PC-9 (cell line): ENCODE measurements at regions not wholly inside any gene's neighbourhood (a gene's known extent, or its start where the extent isn't known, plus 50 kb on each side); places are given as distances from the start of the nearest gene placed in this dataset.

Experiments used
- BruUV-seq: library from RNA; stranded (reverse); fragments of 400-500 nt; replicated peaks from 2 replicates; lab custom pipeline; 2021; lab: Mats Ljungman, UMichigan
- CTCF ChIA-PET: fragments of 300-600 bp; sonication (Branson Sonifier 250); formaldehyde crosslinking; loops from one replicate; lab custom pipeline; 2022; ENCODE audit warnings: antibody characterized with exemption; lab: Charles Lee
- POLR2A ChIA-PET: fragments of 300-600 bp; sonication (Branson Sonifier 250); formaldehyde crosslinking; loops from one replicate; lab custom pipeline; 2022; ENCODE audit warnings: antibody characterized with exemption; ENCODE audit not compliant: unreplicated experiment; lab: Charles Lee
- DNase-seq, 2 experiments: peaks; one replicate each; pipeline versions ENCODE4 v3.0.0 to v3.0.0-alpha.2; 2015 to 2022; ENCODE audit warnings: mixed read lengths in 1 of 2
- H2AFZ ChIP-seq: fragments of 200-600 bp; sonication (generic); 2 replicates; pipeline ENCODE4 v1.8.1; 2017; ENCODE audit warnings: antibody characterized with exemption
- H3F3A ChIP-seq: fragments of 200-600 bp; sonication (generic); 2 replicates; pipeline ENCODE4 v1.8.1; 2017; ENCODE audit warnings: antibody characterized with exemption, mild to moderate bottlenecking, low read depth; ENCODE audit not compliant: insufficient read depth
- H3K27ac ChIP-seq: fragments of 200-600 bp; sonication (generic); 2 replicates; pipeline ENCODE4 v1.6.1; 2016; ENCODE audit warnings: mixed run types
- H3K27me3 ChIP-seq: fragments of 200-600 bp; sonication (generic); 2 replicates; pipeline ENCODE4 v1.6.1; 2016; ENCODE audit warnings: low read depth, mixed run types; ENCODE audit not compliant: insufficient read depth
- H3K36me3 ChIP-seq: fragments of 200-600 bp; sonication (generic); 2 replicates; pipeline ENCODE4 v1.6.1; 2016; ENCODE audit warnings: low read depth, mixed run types
- H3K4me1 ChIP-seq: fragments of 200-600 bp; sonication (generic); replicated peaks from 2 replicates; pipeline ENCODE4 v1.6.1; 2016; ENCODE audit warnings: mixed run types; ENCODE audit not compliant: insufficient read depth
- H3K4me2 ChIP-seq: fragments of 200-600 bp; sonication (generic); 2 replicates; pipeline ENCODE4 v1.6.1; 2017; ENCODE audit warnings: mixed run types
- H3K4me3 ChIP-seq: fragments of 200-600 bp; sonication (generic); 2 replicates; pipeline ENCODE4 v1.6.1; 2016; ENCODE audit warnings: mixed run types
- H3K79me2 ChIP-seq: fragments of 200-600 bp; sonication (generic); 2 replicates; pipeline ENCODE4 v1.6.1; 2017; ENCODE audit warnings: low read depth, mixed run types
- H3K9me2 ChIP-seq: fragments of 200-600 bp; sonication (generic); 2 replicates; pipeline ENCODE4 v1.8.1; 2017; ENCODE audit warnings: mild to moderate bottlenecking; ENCODE audit not compliant: insufficient read depth
- H3K9me3 ChIP-seq: fragments of 200-600 bp; sonication (generic); 2 replicates; pipeline ENCODE4 v1.8.1; 2016; ENCODE audit warnings: low read depth; ENCODE audit not compliant: insufficient read depth
- H4K20me1 ChIP-seq: fragments of 200-600 bp; sonication (generic); 2 replicates; pipeline ENCODE4 v1.8.1; 2017; ENCODE audit not compliant: insufficient read depth
- CTCF ChIP-seq: fragments of 200-600 bp; sonication (generic); conservative IDR thresholded peaks from 2 replicates; pipeline ENCODE4 v1.6.1; 2017; ENCODE audit warnings: mixed run types, antibody characterized with exemption, mild to moderate bottlenecking, moderate library complexity
- EZH2 ChIP-seq: fragments of 200-600 bp; sonication (generic); IDR thresholded peaks from 2 replicates; pipeline ENCODE4 v1.8.0; 2017; ENCODE audit warnings: antibody characterized with exemption, low read depth
- intact Hi-C: fragments of 100-400 bp; cut with micrococcal nuclease; formaldehyde crosslinking; loops from one replicate; pipeline ENCODE4 v1.10.0; 2022; ENCODE audit not compliant: unreplicated experiment

- Histone ChIP-seq H3K4me2 (no peak overlapping the region), H3K36me3 (no peaks in the 10 kb centered on the region), H3F3A (no peaks in the 10 kb centered on the region), H3K4me1 (no peaks in the 10 kb centered on the region), H3K9me2 (no peaks in the 10 kb centered on the region), H3K9me3 (no peaks in the 10 kb centered on the region), H3K27ac (no peak overlapping the region), H3K27me3 (no peaks in the 10 kb centered on the region), H2AFZ (no peak overlapping the region), H3K4me3 (no peak overlapping the region), H3K79me2 (no peaks in the 10 kb centered on the region), H4K20me1 (no peaks in the 10 kb centered on the region)
- POLR2A ChIA-PET = no interaction called here
- BruUV-seq = no TSS peak
- TF ChIP-seq CTCF = no peak
- TF ChIP-seq EZH2 = no peak
- DNase-seq = peak in 1 of 2 experiments; percentile 31
- intact Hi-C loops = no loop called here
- CTCF ChIA-PET = no interaction called here
Observed at GRCh38 chr7:28260969-28261368, 80.4 kb upstream of the JAZF1 start.

- intact Hi-C loops = no loop called here
- no peak overlapping the region for H3K4me3 ChIP-seq
- no peaks in the 10 kb centered on the region for H3K4me1 ChIP-seq
- no peaks in the 10 kb centered on the region for H3K79me2 ChIP-seq
- no peaks in the 10 kb centered on the region for H3K36me3 ChIP-seq
- H3K4me2 ChIP-seq = no peak overlapping the region
- no peaks in the 10 kb centered on the region for H4K20me1 ChIP-seq
- H3K9me3 ChIP-seq = no peaks in the 10 kb centered on the region
- no peak for DNase-seq
- no peaks in the 10 kb centered on the region; the same call in 1 of the 2 replicates for H3K9me2 ChIP-seq
- no TSS peak for BruUV-seq
- H3F3A ChIP-seq = no peaks in the 10 kb centered on the region
- H2AFZ ChIP-seq = 0 out of 2 replicates have a peak overlapping the region, but pooled peaks have one; percentile 5
- TF ChIP-seq CTCF = no peak
- TF ChIP-seq EZH2 = no peak
- ChIA-PET CTCF (no interaction called here), POLR2A (no interaction called here)
- no peak overlapping the region for H3K27ac ChIP-seq
- no peaks in the 10 kb centered on the region for H3K27me3 ChIP-seq
Observed at GRCh38 chr7:28263622-28264271, 83.2 kb upstream of the JAZF1 start.

GRCh38 chr7:28266402-28266801 is 85.8 kb upstream of the JAZF1 start:
- H3K79me2 ChIP-seq = no peaks in the 10 kb centered on the region
- no peaks in the 10 kb centered on the region; the same call in 1 of the 2 replicates for H3K9me2 ChIP-seq
- POLR2A ChIA-PET = no interaction called here
- no peak for DNase-seq
- H3K4me3 ChIP-seq = no peak overlapping the region
- no peak overlapping the region for H3K4me2 ChIP-seq
- BruUV-seq = no TSS peak
- no peaks in the 10 kb centered on the region for H3K36me3 ChIP-seq
- H4K20me1 ChIP-seq = no peaks in the 10 kb centered on the region
- no peaks in the 10 kb centered on the region for H3K4me1 ChIP-seq
- H3K9me3 ChIP-seq = no peaks in the 10 kb centered on the region
- peak overlapping the region; percentile 9; the same call in 1 of the 2 replicates for H2AFZ ChIP-seq
- TF ChIP-seq EZH2 (no peak), CTCF (no peak)
- CTCF ChIA-PET = no interaction called here
- no peaks in the 10 kb centered on the region for H3K27me3 ChIP-seq
- no peak overlapping the region for H3K27ac ChIP-seq
- intact Hi-C loops = no loop called here
- no peaks in the 10 kb centered on the region for H3F3A ChIP-seq
